Naive thymus-derived CD4-positive, alpha-beta T cell (primary cell): ENCODE measurements at regions not wholly inside any gene's neighbourhood (a gene's known extent, or its start where the extent isn't known, plus 50 kb on each side); places are given as distances from the start of the nearest gene placed in this dataset.

Experiments used
- ATAC-seq: fragments of 150-1000 bp; cut with Tn5 transposase; 2 replicates; pipeline ENCODE4 v1.10.0; 2021; ENCODE audit warnings: mild to moderate bottlenecking, moderate library complexity
- CTCF ChIA-PET: fragments of 350-600 bp; sonication (Branson Sonifier 250); formaldehyde crosslinking; loops from one replicate; lab custom pipeline; 2021; ENCODE audit warnings: antibody characterized with exemption; lab: Charles Lee
- POLR2A ChIA-PET: fragments of 350-600 bp; sonication (Branson Sonifier 250); formaldehyde crosslinking; loops from one replicate; lab custom pipeline; 2021; ENCODE audit warnings: antibody characterized with exemption, inconsistent platforms; lab: Charles Lee
- DNase-seq, 9 donors: peaks; one replicate each; pipeline versions ENCODE4 v3.0.0 to v3.0.0-alpha.2; 2020 to 2022; ENCODE audit warnings: mixed read lengths in 1 of 9
- H3K27ac ChIP-seq: one replicate; pipeline ENCODE4 v1.7.0; 2013; ENCODE audit warnings: mild to moderate bottlenecking, low read depth, low read length, moderate library complexity
- H3K27me3 ChIP-seq, 2 donors: one replicate each; pipeline ENCODE4 v1.7.0; 2013; ENCODE audit warnings: low read length in 2 of 2, mild to moderate bottlenecking in 2 of 2, moderate library complexity in 2 of 2; ENCODE audit not compliant: control insufficient read depth in 2 of 2, insufficient read depth in 2 of 2
- H3K36me3 ChIP-seq, 3 experiments: 1 replicate in 2 of 3; 2 replicates in 1 of 3; pipeline ENCODE4 v1.7.0; 2013; ENCODE audit warnings: low read length in 3 of 3, mild to moderate bottlenecking in 3 of 3, moderate library complexity in 1 of 3; ENCODE audit not compliant: insufficient read depth in 3 of 3, control insufficient read depth in 2 of 3
- H3K4me1 ChIP-seq, 2 donors: one replicate each; pipeline ENCODE4 v1.7.0; 2013; ENCODE audit warnings: low read length in 2 of 2, mild to moderate bottlenecking in 2 of 2, moderate library complexity in 1 of 2; ENCODE audit not compliant: control insufficient read depth in 2 of 2, insufficient read depth in 2 of 2
- H3K4me3 ChIP-seq: 2 replicates; pipeline ENCODE4 v1.7.0; 2013; ENCODE audit warnings: mild to moderate bottlenecking, low read length
- H3K9me3 ChIP-seq, 3 experiments: 1 replicate in 2 of 3; 2 replicates in 1 of 3; pipeline ENCODE4 v1.7.0; 2013; ENCODE audit warnings: low read length in 3 of 3; ENCODE audit not compliant: control insufficient read depth in 2 of 3
- H3K27ac Mint-ChIP-seq, 9 donors: one replicate each; pipeline ENCODE4 v1.8.0; 2020 to 2022; ENCODE audit warnings: mixed read lengths in 9 of 9, mild to moderate bottlenecking in 8 of 9, moderate library complexity in 5 of 9, inconsistent platforms in 2 of 9
- H3K27me3 Mint-ChIP-seq, 5 donors: one replicate each; pipeline ENCODE4 v1.8.0; 2021 to 2022; ENCODE audit warnings: mixed read lengths in 5 of 5, mild to moderate bottlenecking in 1 of 5
- H3K36me3 Mint-ChIP-seq, 5 donors: one replicate each; pipeline ENCODE4 v1.8.0; 2020 to 2022; ENCODE audit warnings: mixed read lengths in 5 of 5, mild to moderate bottlenecking in 3 of 5, inconsistent platforms in 1 of 5
- H3K4me1 Mint-ChIP-seq, 7 donors: one replicate each; pipeline ENCODE4 v1.8.0; 2020 to 2022; ENCODE audit warnings: mixed read lengths in 7 of 7, mild to moderate bottlenecking in 3 of 7, inconsistent platforms in 1 of 7
- H3K4me3 Mint-ChIP-seq, 10 donors: one replicate each; pipeline ENCODE4 v1.8.0; 2020 to 2022; ENCODE audit warnings: mild to moderate bottlenecking in 10 of 10, mixed read lengths in 10 of 10, moderate library complexity in 6 of 10, inconsistent platforms in 2 of 10
- H3K9me3 Mint-ChIP-seq, 11 donors: one replicate each; pipeline ENCODE4 v1.8.0; 2020 to 2022; ENCODE audit warnings: mixed read lengths in 11 of 11, mild to moderate bottlenecking in 4 of 11, inconsistent platforms in 1 of 11, moderate library complexity in 1 of 11
- intact Hi-C, 2 donors: fragments of 100-400 bp; cut with micrococcal nuclease; formaldehyde crosslinking; loops; one replicate each; pipeline ENCODE4 v1.15.1; 2023

DNA sequence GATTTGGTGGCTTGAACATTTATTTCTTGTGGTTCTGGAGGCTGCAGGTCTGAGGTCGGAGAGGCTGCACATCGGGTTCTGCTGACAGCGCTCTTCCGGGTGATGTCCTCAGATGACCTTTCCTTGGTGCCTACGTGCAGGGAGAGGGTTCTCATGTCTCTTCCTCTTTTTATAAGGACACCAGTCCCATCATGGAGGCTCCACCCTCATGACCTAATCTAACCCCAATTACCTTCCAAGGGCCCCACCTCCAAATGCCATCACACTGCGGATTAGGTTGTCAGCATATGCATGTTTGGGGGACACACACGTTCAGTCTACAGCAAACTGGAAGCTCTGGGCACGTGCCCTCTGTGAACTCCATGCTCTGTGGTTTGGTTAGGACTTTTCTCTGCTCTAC is 338.6 kb downstream of the FGF9 start:
- ATAC-seq (peak; percentile 59), DNase-seq (no peak)
- ChIA-PET CTCF (no interaction called here), POLR2A (no interaction called here)
- Mint-ChIP-seq H3K27ac (no peak overlapping the region), H3K4me1 (peaks cover 0 to 7% (median 0%) of the 10 kb centered on the region in 7 donors), H3K4me3 (no peak overlapping the region), H3K27me3 (no peaks in the 10 kb centered on the region), H3K36me3 (peaks cover 0 to 2% (median 0%) of the 10 kb centered on the region in 5 donors), H3K9me3 (peaks cover 0 to 2% (median 0%) of the 10 kb centered on the region in 11 donors)
- no peaks in the 10 kb centered on the region for H3K27me3 ChIP-seq
- H3K27ac ChIP-seq: no peak overlapping the region
- H3K4me3 ChIP-seq: no peak overlapping the region
- H3K4me1 ChIP-seq: no peaks in the 10 kb centered on the region
- no peaks in the 10 kb centered on the region for H3K36me3 ChIP-seq
- intact Hi-C loops: no loop called here
- H3K9me3 ChIP-seq: no peaks in the 10 kb centered on the region

DNA sequence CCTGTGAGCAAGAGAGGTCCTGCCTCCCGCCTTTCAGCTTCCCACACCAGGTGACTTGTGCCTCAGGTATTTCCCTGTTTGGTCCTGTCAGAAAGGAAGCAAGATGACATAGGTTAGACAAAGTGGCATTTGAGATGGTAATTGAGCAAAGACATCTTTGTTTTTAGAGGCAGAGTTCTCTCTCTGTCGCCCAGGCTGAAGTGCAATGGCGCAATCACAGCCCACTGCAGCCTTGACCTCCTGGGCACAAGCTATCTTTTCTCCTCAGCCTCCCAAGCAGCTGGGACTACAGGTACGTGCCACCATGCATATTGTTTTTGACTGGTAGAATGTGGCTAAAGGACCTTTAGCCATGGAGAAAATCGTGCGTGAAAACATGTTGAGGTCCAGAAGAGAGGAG is 339.1 kb downstream of the FGF9 start:
- H3K4me3 ChIP-seq: no peak overlapping the region
- no peak overlapping the region for H3K27ac ChIP-seq
- POLR2A ChIA-PET: no interaction called here
- ATAC-seq (no peak), DNase-seq (no peak)
- intact Hi-C loops: loop anchor here in 1 of 2 donors (10.0 kb wide), 1 partner anchor 335 kb away; the partner anchor contains the start of gene FGF9
- H3K9me3 ChIP-seq: no peaks in the 10 kb centered on the region
- CTCF ChIA-PET: no interaction called here
- H3K4me1 ChIP-seq: no peaks in the 10 kb centered on the region
- Mint-ChIP-seq H3K27me3 (no peaks in the 10 kb centered on the region), H3K36me3 (peaks cover 0 to 2% (median 0%) of the 10 kb centered on the region in 5 donors), H3K9me3 (peaks cover 0 to 2% (median 0%) of the 10 kb centered on the region in 11 donors), H3K27ac (no peak overlapping the region), H3K4me1 (peaks cover 0 to 7% (median 0%) of the 10 kb centered on the region in 7 donors), H3K4me3 (no peak overlapping the region)
- no peaks in the 10 kb centered on the region for H3K27me3 ChIP-seq
- H3K36me3 ChIP-seq: no peaks in the 10 kb centered on the region

DNA sequence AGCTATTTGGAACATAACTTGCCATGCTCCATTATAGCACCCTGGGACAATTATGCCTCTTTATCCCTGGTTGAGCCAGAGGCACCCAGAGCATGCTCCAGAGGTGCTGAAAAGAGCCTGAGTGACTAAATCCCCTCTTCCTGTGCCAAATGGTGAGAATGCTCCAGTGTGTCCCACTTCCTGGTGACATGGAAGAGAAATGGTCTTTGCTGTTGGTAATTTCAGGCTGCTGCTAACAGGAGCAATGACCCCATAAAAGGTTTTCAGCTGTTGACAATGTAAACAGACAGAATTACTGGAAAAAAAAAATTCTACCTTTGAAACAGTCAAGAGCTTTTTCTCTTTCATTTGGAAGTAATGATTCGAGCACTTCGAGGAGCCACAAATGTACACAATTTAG is 341.8 kb downstream of the FGF9 start:
- ATAC-seq (no peak), DNase-seq (no peak)
- Mint-ChIP-seq H3K9me3 (peaks cover 0 to 2% (median 0%) of the 10 kb centered on the region in 11 donors), H3K4me3 (no peak overlapping the region), H3K27me3 (no peaks in the 10 kb centered on the region), H3K4me1 (peaks cover 5 to 16% (median 8%) of the 10 kb centered on the region in 7 donors), H3K27ac (no peak overlapping the region), H3K36me3 (peaks cover 0 to 2% (median 0%) of the 10 kb centered on the region in 5 donors)
- Histone ChIP-seq H3K9me3 (no peaks in the 10 kb centered on the region), H3K4me1 (no peaks in the 10 kb centered on the region), H3K27me3 (no peaks in the 10 kb centered on the region), H3K36me3 (no peaks in the 10 kb centered on the region), H3K4me3 (no peak overlapping the region), H3K27ac (no peak overlapping the region)
- intact Hi-C loops: loop anchor here in 1 of 2 donors (10.0 kb wide), 1 partner anchor 338 kb away; the partner anchor contains the start of gene FGF9
- ChIA-PET CTCF (interaction anchor here (0.6 to 0.7 kb wide), 2 partner anchors 114 to 191 kb away, joined by 3 to 5 read pairs; no protein-coding TSS in a partner anchor), POLR2A (interaction anchor here (0.7 kb wide), 1 partner anchor 39 kb away, joined by 5 read pairs; no protein-coding TSS in a partner anchor)

DNA sequence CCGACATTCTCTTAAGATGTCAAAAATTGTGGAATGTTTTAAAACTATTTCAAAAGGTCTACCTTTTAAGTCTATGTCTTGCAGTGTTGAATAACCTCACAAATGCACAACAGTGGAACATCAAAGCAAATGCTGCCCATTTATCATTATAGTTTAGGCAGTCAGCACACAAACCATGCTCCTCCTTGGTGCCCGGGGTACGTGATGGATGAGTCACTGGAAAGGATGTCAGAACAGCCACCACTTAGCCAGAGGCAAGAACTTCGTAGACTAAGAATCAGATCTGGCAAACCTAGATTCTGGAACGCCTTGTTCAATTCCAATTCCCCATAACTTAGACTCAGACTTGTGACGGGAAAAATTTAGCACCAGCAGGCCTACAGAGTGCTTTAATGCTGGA is 343.6 kb downstream of the FGF9 start:
- ATAC-seq (no peak), DNase-seq (no peak)
- no peaks in the 10 kb centered on the region for H3K36me3 ChIP-seq
- H3K27ac Mint-ChIP-seq: no peak overlapping the region
- POLR2A ChIA-PET: no interaction called here
- no peaks in the 10 kb centered on the region for H3K27me3 ChIP-seq
- peaks cover 5 to 14% (median 10%) of the 10 kb centered on the region in 7 donors for H3K4me1 Mint-ChIP-seq
- no peaks in the 10 kb centered on the region for H3K27me3 Mint-ChIP-seq
- CTCF ChIA-PET: no interaction called here
- intact Hi-C loops: loop anchor here in 1 of 2 donors (10.0 kb wide), 1 partner anchor 340 kb away; the partner anchor contains the start of gene FGF9
- H3K4me1 ChIP-seq: no peaks in the 10 kb centered on the region
- H3K4me3 Mint-ChIP-seq: no peak overlapping the region
- no peak overlapping the region for H3K4me3 ChIP-seq
- H3K27ac ChIP-seq: no peak overlapping the region
- peaks cover 0 to 2% (median 0%) of the 10 kb centered on the region in 11 donors for H3K9me3 Mint-ChIP-seq
- H3K9me3 ChIP-seq: no peaks in the 10 kb centered on the region
- H3K36me3 Mint-ChIP-seq: no peaks in the 10 kb centered on the region

DNA sequence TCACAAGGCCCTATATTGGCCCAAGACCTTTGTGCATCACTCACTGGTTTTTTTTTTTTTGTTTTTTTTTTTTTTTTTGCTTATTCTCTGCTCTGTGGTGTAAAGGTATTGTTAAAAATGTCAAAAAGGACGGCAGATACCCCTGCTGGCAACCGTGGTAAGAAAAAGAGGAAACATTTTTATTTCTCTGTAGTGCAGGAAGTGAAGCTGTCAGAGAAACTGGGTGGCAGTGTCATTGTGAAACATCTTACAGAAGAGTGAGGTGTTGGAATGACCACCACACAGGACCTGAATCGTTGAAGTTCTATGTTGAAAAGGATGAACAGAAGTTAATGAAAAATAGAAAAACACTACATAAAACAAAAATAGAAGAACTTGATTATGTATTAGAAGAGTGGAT is 346.4 kb downstream of the FGF9 start:
- intact Hi-C loops: loop anchor here (2.0 to 10.0 kb wide), 5 partner anchors 45 to 345 kb away; partner anchors contain the start of gene FGF9 (in 2 of the 2)
- H3K4me1 Mint-ChIP-seq: peaks cover 5 to 14% (median 10%) of the 10 kb centered on the region in 7 donors
- Histone ChIP-seq H3K27ac (no peak overlapping the region), H3K4me1 (no peaks in the 10 kb centered on the region), H3K9me3 (no peaks in the 10 kb centered on the region), H3K4me3 (no peak overlapping the region), H3K36me3 (no peaks in the 10 kb centered on the region), H3K27me3 (no peaks in the 10 kb centered on the region)
- H3K27ac Mint-ChIP-seq: peak overlapping the region in 3 of 9 donors; percentile 1 to 46 (median 5)
- ChIA-PET CTCF (no interaction called here), POLR2A (interaction anchor here (0.6 kb wide), 1 partner anchor 115 kb away, joined by 3 read pairs; no protein-coding TSS in a partner anchor)
- H3K4me3 Mint-ChIP-seq: no peak overlapping the region
- ATAC-seq (peak; percentile 47), DNase-seq (peak in 2 of 9 donors; percentile 4 to 10)
- no peaks in the 10 kb centered on the region for H3K9me3 Mint-ChIP-seq
- H3K36me3 Mint-ChIP-seq: no peaks in the 10 kb centered on the region
- H3K27me3 Mint-ChIP-seq: no peaks in the 10 kb centered on the region

DNA sequence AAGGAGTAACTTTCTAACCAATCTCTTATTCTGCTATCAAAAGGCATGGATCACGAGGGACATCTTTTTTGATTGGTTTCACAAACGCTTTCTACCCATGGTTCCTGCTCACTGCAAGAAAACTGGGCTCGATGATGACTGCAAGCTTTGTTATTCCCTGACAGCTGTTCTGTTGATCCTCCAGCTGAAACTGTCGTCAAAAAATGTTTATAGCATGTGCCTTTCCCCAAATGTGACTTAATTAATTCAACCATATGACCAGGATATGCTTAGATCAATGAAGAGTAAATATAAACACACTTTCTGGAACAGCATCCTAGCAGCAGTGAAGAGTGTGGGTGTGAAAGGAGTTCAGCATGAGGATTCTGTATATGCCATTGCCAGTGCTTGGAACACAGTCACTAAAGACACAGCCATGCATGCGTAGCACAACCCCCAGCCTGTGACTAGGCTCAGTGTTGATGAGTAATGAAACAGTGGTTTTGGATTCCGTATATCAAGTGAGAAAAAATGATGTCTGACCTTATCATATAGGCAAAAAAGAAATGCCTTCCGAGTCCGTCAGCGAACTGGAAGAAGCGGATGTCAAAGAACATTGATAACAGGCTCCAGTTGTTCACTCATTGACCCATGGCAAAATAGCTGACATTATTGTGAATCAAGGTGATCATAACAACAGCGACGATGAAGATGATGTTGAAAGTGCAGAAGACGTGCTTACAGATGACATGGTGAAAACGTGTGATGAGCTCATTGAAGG is 347.4 kb downstream of the FGF9 start:
- DNase-seq (no peak), ATAC-seq (no peak)
- Mint-ChIP-seq H3K4me3 (no peak overlapping the region), H3K27me3 (no peaks in the 10 kb centered on the region), H3K4me1 (peaks cover 5 to 14% (median 10%) of the 10 kb centered on the region in 7 donors), H3K36me3 (no peaks in the 10 kb centered on the region), H3K9me3 (no peaks in the 10 kb centered on the region), H3K27ac (peak overlapping the region in 1 of 9 donors; percentile 7)
- H3K27ac ChIP-seq: no peak overlapping the region
- ChIA-PET POLR2A (no interaction called here), CTCF (no interaction called here)
- no peak overlapping the region for H3K4me3 ChIP-seq
- no peaks in the 10 kb centered on the region for H3K27me3 ChIP-seq
- H3K9me3 ChIP-seq: no peaks in the 10 kb centered on the region
- intact Hi-C loops: loop anchor here (5.0 to 10.0 kb wide), 4 partner anchors 44 to 346 kb away; partner anchors contain the start of gene FGF9 (in 2 of the 2)
- no peaks in the 10 kb centered on the region for H3K36me3 ChIP-seq
- H3K4me1 ChIP-seq: no peaks in the 10 kb centered on the region
